CD4-positive, alpha-beta T cell treated with Interleukin-6 for 4 hours (primary cell): ENCODE measurements at regions not wholly inside any gene's neighbourhood (a gene's known extent, or its start where the extent isn't known, plus 50 kb on each side); places are given as distances from the start of the nearest gene placed in this dataset.
"Not testable (repeated sequence)": the region's sequence is repeated elsewhere in the genome, so short reads cannot be mapped to it uniquely, and the experiment has no call there.

Source experiments
- DNase-seq: peaks from one replicate; pipeline ENCODE4 v3.0.0-alpha.2; 2020; ENCODE audit warnings: mixed read lengths

- DNase-seq, result not testable (repeated sequence)
Measured at GRCh38 chr7:65519751-65520150, 146.1 kb downstream of the ZNF92 start.

DNA sequence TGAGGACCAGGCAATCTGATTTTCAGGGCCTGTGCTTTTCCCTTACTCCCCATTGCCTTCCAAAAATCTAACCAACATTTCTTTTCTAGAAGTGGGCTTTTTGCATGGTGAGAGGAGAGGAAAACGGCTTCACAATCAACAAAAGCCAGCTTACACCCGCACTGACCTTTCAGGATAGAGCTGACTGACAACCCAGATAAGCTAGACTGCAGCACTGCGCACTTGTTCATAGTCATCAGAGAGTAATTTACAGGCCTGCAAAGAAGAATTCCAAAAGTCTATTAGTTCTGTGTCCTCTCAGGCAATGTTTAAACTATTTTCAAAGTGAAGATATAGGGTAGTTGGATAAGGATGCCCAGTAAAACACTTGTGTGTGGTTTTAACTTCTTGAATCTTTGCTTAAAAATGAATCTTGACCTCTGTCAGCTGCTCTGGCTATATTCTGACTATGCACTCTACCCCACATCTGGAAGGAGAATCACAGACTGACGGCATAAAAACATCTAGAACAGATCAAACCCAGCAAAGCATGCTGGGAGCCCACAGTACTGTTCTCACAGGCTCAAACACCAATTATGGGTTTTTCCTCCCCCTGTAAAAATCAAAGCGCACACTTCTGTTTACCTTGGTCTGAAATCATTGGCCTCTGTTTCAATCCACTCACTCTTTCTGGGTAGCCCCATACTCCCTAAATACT, 172.0 kb downstream of the ZNF92 start:
- not testable (repeated sequence) for DNase-seq

DNA sequence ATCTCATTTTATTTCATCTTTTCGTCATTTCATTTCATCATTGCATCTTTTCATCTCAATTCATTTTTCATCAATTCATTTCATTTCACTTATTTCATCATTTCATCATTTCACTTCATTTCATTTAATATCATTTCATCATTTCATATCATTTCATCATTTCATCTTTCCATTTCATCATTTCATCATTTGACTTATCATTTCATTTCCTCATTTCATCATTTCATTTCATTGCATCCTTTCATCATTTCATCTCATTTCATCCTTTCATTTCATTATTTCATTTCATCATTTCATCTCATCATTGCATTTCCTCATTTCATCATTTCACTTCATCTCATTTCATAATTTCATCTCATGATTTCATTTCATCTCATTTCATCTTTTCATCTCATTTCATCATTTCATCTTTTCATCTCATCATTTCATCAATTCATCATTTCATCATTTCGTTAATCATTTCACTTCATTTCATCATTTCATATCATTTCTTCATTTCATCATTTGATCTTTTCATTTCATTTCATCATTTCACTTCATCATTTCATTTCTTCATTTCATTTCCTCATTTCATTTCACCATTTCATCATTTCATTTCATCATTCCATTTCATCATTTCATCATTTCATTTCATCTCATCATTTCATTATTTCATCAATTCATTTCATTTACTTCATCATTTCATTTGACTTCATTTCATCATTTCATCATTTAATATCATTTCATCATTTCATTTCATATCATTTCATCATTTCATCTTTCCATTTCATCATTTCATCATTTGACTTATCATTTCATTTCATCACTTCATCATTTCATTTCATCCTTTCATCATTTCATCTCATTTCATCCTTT, 176.2 kb downstream of the ZNF92 start:
- not testable (repeated sequence) for DNase-seq

GRCh38 chr7:65550444-65550809, 176.8 kb downstream of the ZNF92 start:
- DNase-seq, result not testable (repeated sequence)

DNA sequence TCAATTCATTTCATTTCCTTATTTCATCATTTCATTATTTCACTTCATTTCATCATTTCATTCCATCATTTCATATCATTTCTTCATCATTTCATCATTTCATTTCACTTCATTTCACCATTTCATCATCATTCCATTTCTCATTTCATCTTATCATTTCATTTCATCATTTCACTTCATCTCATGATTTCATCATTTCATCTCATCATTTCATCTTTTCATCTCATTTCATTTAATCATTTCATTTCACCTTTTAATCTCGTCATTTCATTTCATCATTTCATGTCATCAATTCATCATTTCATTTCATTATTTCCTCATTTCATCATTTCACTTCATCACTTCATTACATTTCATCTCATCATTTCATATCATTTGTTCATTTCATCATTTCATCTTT, 177.4 kb downstream of the ZNF92 start:
- not testable (repeated sequence) for DNase-seq

- not testable (repeated sequence) for DNase-seq
Measured at GRCh38 chr7:65554553-65555476, 181.2 kb downstream of the ZNF92 start.

GRCh38 chr7:65558584-65558983, 184.9 kb downstream of the ZNF92 start:
- DNase-seq, result not testable (repeated sequence)

DNA sequence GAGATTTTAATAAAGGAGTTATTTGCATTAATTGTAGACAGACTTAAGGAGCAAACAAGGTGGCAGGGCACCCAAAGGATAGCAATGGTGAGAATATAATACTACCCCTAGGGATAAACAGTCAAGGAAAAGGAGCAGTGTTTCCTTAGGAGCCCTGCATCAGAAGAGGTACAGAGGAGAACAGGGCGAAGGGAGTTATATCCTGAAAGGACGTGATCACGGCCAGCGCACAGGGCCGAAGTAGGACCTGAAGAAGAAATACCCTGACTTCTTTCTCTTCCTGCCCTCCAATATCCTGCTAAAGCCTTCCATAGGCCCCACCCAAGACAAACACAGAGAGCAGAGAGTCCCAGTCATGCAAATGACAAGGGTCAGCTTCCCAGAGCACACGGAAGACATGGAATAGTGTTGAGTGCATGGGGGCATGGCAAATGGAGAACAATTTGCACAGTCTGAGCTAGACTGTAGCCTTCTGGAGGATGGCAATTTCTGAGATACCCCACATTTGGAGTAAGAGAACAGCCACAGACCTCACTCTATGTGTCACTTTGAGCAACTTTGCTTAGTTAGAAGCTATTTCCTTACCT, 188.2 kb downstream of the ZNF92 start:
- DNase-seq, result not testable (repeated sequence)

DNA sequence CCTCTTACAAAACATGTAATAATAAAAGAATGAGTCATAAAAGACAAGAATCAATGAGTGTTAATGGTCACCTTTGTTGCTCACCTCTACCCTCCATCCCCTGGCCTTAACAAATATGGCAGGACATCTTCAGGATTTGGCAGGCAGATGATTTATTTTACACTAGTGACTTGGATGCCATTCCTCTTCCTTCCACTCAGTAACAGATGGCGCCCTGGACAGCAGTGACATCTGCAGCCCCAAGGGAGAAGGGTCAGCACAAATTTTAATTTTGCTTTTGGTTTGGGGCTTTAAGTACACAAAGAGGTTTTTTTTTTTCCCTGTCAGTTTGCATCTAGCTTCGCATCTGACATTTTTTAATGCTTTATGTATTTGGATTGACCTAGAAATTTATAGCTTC, 188.9 kb downstream of the ZNF92 start:
- DNase-seq, result not testable (repeated sequence)

DNA sequence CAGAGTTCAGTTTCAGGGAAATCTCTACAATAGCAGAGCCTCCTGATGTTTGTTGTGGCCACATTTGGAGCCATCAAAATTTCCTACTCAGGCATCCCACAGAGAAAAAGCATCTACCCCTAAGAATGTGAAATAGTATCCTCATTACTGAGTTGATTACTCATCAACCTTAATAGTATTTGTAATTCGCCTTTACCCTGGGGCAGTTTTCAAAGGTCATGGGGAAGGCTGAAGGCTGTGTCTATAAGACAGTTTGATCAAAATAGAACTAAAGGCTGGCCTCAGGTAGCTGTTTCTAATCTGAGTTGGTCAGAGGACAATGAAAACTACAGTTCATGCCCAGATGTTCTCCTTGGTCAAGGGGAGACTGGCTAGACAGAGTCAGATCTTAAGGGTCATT, 189.7 kb downstream of the ZNF92 start:
- not testable (repeated sequence) for DNase-seq

- DNase-seq, result not testable (repeated sequence)
Measured at GRCh38 chr7:65568226-65568625, 194.6 kb downstream of the ZNF92 start.

DNA sequence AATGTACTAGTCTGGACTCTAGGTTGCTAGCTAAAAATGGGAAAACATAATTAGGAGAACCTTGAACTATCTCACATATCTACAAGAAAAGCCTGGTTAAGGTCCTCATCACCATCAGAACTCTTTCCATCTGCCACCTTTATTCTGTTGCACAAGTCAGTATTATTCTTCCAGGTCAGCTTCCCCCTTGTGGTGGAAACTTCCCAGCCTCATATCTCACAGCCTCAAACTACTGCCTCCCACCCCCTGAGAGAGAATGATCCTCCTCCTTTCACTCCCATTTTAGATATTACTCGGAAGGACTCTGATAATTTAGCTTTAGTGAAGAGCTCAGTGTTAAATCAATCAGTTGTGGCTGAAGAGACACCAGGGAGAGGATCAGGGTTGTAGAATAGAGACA, 197.3 kb downstream of the ZNF92 start:
- DNase-seq, result not testable (repeated sequence)

GRCh38 chr7:65572581-65572980, 198.9 kb downstream of the ZNF92 start:
- DNase-seq, result not testable (repeated sequence)

DNA sequence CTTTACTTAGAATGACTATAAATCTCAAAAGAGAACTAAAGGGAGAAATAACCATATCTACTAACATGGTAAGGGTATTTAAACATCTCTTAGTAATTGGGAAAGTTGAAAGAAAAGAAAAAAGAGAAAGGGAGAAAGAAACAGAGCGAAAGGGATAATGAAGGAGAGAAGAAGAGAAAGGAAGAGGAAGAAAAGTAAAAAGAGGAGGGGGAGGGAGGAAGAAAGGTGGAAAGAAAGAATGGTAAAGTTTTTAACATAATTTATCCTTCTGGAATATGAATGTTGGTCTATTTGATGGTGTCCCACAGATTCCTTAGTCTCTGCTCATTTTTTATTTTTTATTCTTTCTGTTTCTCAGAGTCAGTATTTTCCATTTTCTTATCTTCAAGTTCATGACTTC, 202.7 kb downstream of the ZNF92 start:
- DNase-seq, result not testable (repeated sequence)

GRCh38 chr7:65582518-65583119, 209.0 kb downstream of the ZNF92 start:
- DNase-seq, result not testable (repeated sequence)

GRCh38 chr7:65602495-65602894, 228.8 kb downstream of the ZNF92 start:
- not testable (repeated sequence) for DNase-seq

- no peak for DNase-seq
Measured at GRCh38 chr7:65609131-65609530, 235.5 kb downstream of the ZNF92 start.

- DNase-seq, result not testable (repeated sequence)
Measured at GRCh38 chr7:65613644-65614289, 240.1 kb downstream of the ZNF92 start.

DNA sequence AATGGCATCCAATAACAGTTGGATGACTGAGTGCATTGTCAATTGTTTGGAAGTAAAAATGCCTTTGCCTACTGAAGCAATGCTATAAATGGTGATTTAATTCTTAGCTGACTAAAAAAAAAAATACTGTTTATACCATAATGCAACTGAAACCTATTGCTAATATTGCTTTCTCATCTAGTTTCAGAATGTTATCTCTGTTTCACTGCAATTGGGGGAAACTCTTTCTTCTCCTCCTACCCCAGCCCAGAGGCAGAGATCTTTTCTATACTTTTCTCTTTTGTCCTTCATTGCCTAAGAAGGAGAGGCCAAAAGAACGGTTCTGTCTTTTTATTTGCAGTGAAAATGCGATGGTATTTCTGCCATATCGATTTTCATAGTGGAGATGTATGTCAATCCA, 242.5 kb downstream of the ZNF92 start:
- DNase-seq, result not testable (repeated sequence)

DNA sequence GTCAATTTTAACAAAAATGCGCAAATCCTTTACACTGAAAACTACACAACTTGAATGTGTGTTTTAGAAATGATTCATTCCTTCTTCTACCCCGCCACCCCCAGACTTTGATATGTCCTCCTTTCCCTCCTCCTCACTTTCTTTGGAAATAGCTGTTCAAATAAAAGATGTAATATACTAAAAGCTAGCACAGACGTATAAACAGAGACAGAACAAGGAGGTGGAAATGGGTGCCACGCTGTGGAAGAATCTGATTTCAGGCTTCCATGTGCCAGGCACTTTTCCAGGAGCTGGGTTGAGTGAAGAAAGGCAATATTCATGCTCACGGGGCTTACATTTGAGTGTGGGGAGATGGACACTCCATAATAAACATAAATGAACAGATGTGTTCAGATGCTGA, 246.6 kb downstream of the ZNF92 start:
- DNase-seq, result not testable (repeated sequence)

GRCh38 chr7:65621580-65622201, 248.0 kb downstream of the ZNF92 start:
- DNase-seq, result peak; percentile 9
